Adrenal gland (tissue), 9 donors: ENCODE measurements at regions not wholly inside any gene's neighbourhood (a gene's known extent, or its start where the extent isn't known, plus 50 kb on each side); places are given as distances from the start of the nearest gene placed in this dataset.

Experiments used
- DNase-seq, 7 donors: peaks; one replicate each; pipeline ENCODE4 v3.0.0-alpha.2; 2019 to 2020
- H3K27ac ChIP-seq, 5 donors: fragments of 200-600 bp; sonication (generic) in 4 of 5; 1 replicate in 3 of 5; 2 replicates in 2 of 5; pipeline versions ENCODE4 v1.5.1 to v1.8.0; 2016 to 2020; ENCODE audit warnings: mild to moderate bottlenecking in 1 of 5
- H3K27me3 ChIP-seq: fragments of 200-600 bp; 2 replicates; pipeline ENCODE4 v1.8.0; 2021
- H3K36me3 ChIP-seq, 2 donors: fragments of 200-600 bp; replicated peaks in 1 of 2; 1 replicate in 1 of 2; 2 replicates in 1 of 2; pipeline versions ENCODE4 v1.5.1 to v1.8.0; 2018 to 2022
- H3K4me1 ChIP-seq, 2 donors: fragments of 200-600 bp; replicated peaks in 1 of 2; 1 replicate in 1 of 2; 2 replicates in 1 of 2; pipeline versions ENCODE4 v1.5.1 to v1.8.0; 2018 to 2021
- H3K4me3 ChIP-seq, 4 donors: fragments of 200-600 bp; sonication (generic) in 3 of 4; one replicate each; pipeline ENCODE4 v1.5.1; 2016 to 2018
- H3K9me3 ChIP-seq, 3 donors: fragments of 200-600 bp; sonication (generic) in 1 of 3; replicated peaks in 1 of 3; 1 replicate in 2 of 3; 2 replicates in 1 of 3; pipeline versions ENCODE4 v1.5.1 to v1.8.0; 2016 to 2021
- POLR2A ChIP-seq, 2 donors: fragments of 450-650 bp; IDR thresholded peaks; one replicate each; pipeline ENCODE4 v1.6.1; 2017; ENCODE audit warnings: antibody characterized with exemption in 2 of 2, mild to moderate bottlenecking in 2 of 2, moderate library complexity in 1 of 2
- WGBS, 4 donors: extraction: QIAGEN DNeasy Blood & Tissue Kit in 2 of 4; methylation state at CpG; one replicate each; pipeline versions ENCODE4 v1.1.5 to v1.1.7; 2013 to 2017; 5-methylcytosine and 5-hydroxymethylcytosine counted together
- intact Hi-C, 2 donors: fragments of 100-400 bp; cut with DNase I; formaldehyde crosslinking; loops; one replicate each; pipeline versions ENCODE4 v1.14.1 to v1.15.0; 2022 to 2023
- TF ChIP-seq, protein P1 (sequence below), 6 experiments: fragments of 450-650 bp in 4 of 6; fragments of 200-600 bp in 2 of 6; sonication (generic) in 1 of 6; IDR thresholded peaks; 1 replicate in 5 of 6; 2 replicates in 1 of 6; pipeline versions ENCODE4 v1.5.1 to v1.8.0; 2016 to 2021; ENCODE audit warnings: antibody characterized with exemption in 6 of 6, mild to moderate bottlenecking in 2 of 6, moderate library complexity in 1 of 6
- donor health status: healthy with polysubstance abuse.
- donor health status: Bipolar disorder and iron deficiency.
- donor health status: DM: yes; HTN: yes; CAD: no.
- donor health status: DM: no; HTN: no; CAD: no.
- donor health status: DM: no; HTN: no; CAD: no.

- H3K27ac ChIP-seq = no peak overlapping the region
- no peak for TF ChIP-seq POLR2A (IDR thresholded peaks at IDR 0.05)
- TF ChIP-seq, protein P1, sequence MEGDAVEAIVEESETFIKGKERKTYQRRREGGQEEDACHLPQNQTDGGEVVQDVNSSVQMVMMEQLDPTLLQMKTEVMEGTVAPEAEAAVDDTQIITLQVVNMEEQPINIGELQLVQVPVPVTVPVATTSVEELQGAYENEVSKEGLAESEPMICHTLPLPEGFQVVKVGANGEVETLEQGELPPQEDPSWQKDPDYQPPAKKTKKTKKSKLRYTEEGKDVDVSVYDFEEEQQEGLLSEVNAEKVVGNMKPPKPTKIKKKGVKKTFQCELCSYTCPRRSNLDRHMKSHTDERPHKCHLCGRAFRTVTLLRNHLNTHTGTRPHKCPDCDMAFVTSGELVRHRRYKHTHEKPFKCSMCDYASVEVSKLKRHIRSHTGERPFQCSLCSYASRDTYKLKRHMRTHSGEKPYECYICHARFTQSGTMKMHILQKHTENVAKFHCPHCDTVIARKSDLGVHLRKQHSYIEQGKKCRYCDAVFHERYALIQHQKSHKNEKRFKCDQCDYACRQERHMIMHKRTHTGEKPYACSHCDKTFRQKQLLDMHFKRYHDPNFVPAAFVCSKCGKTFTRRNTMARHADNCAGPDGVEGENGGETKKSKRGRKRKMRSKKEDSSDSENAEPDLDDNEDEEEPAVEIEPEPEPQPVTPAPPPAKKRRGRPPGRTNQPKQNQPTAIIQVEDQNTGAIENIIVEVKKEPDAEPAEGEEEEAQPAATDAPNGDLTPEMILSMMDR (IDR thresholded peaks at IDR 0.05) = no peak
- no peaks in the 10 kb centered on the region for H3K9me3 ChIP-seq
- H3K4me1 ChIP-seq = no peaks in the 10 kb centered on the region
- no peaks in the 10 kb centered on the region for H3K36me3 ChIP-seq
- DNase-seq = no peak
- intact Hi-C loops = no loop called here
- 69 to 76% (median 71%) methylated on average over 3 of the region's 3 CpGs for WGBS, 4 donors
- no peak overlapping the region for H3K4me3 ChIP-seq
- no peaks in the 10 kb centered on the region for H3K27me3 ChIP-seq
Observed at GRCh38 chr5:105977163-105977562, 1693.6 kb downstream of the EFNA5 start.

- Histone ChIP-seq H3K4me3 (no peak overlapping the region), H3K9me3 (no peaks in the 10 kb centered on the region), H3K36me3 (no peaks in the 10 kb centered on the region), H3K27me3 (no peaks in the 10 kb centered on the region), H3K4me1 (no peaks in the 10 kb centered on the region), H3K27ac (no peak overlapping the region)
- no peak for DNase-seq
- TF ChIP-seq, protein P1 (IDR thresholded peaks at IDR 0.05) = no peak
- no peak for TF ChIP-seq POLR2A (IDR thresholded peaks at IDR 0.05)
- intact Hi-C loops = no loop called here
Observed at GRCh38 chr5:105970919-105971318, 1699.8 kb downstream of the EFNA5 start.

DNA sequence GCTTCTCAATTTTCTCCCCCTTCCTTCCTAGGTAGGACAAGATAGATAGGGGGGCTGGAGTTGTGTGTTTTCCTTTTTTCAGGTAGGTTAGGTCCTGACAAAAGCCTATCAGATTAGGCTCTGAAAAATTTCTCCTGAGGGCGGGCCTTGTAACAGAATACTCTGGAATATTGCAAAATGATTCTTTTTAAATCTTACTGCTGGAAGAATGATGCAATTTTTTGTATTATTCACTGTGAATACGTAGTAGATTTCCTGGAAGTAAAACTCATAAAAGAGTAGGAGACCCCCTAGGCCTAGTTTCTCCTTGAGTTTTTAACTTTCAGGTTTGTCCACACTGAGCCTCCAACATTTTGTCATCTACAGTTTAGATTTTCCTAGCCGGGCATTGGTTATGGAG lies 1701.8 kb downstream of the EFNA5 start:
- TF ChIP-seq, protein P1 (IDR thresholded peaks at IDR 0.05) = no peak
- TF ChIP-seq POLR2A (IDR thresholded peaks at IDR 0.05) = no peak
- intact Hi-C loops = no loop called here
- no peak overlapping the region for H3K4me3 ChIP-seq
- WGBS, 4 donors = 75 to 89% (median 79%) methylated on average over 3 of the region's 3 CpGs
- H3K36me3 ChIP-seq = no peaks in the 10 kb centered on the region
- no peaks in the 10 kb centered on the region for H3K9me3 ChIP-seq
- H3K27me3 ChIP-seq = no peaks in the 10 kb centered on the region
- no peak overlapping the region for H3K27ac ChIP-seq
- no peak for DNase-seq
- no peaks in the 10 kb centered on the region for H3K4me1 ChIP-seq

- H3K4me1 ChIP-seq = no peaks in the 10 kb centered on the region
- H3K9me3 ChIP-seq = no peaks in the 10 kb centered on the region
- no peak overlapping the region for H3K4me3 ChIP-seq
- no peaks in the 10 kb centered on the region for H3K27me3 ChIP-seq
- no peak for TF ChIP-seq POLR2A (IDR thresholded peaks at IDR 0.05)
- TF ChIP-seq, protein P1 (IDR thresholded peaks at IDR 0.05) = no peak
- intact Hi-C loops = no loop called here
- no peak overlapping the region for H3K27ac ChIP-seq
- no peak for DNase-seq
- WGBS, 4 donors = 51 to 84% (median 61%) methylated on average over 2 of the region's 2 CpGs
- no peaks in the 10 kb centered on the region for H3K36me3 ChIP-seq
Observed at GRCh38 chr5:105963696-105964255, 1707.0 kb downstream of the EFNA5 start.
